K562 (cell line): ENCODE measurements at regions not wholly inside any gene's neighbourhood (a gene's known extent, or its start where the extent isn't known, plus 50 kb on each side); places are given as distances from the start of the nearest gene placed in this dataset.

Source experiments
- ARID2 ChIP-seq: fragments of 450-650 bp; IDR thresholded peaks from 2 replicates; pipeline ENCODE4 v1.6.1; 2017; ENCODE audit warnings: antibody characterized with exemption, mild to moderate bottlenecking
- CBFA2T2 ChIP-seq: fragments of 450-650 bp; conservative IDR thresholded peaks from 2 replicates; pipeline ENCODE4 v1.6.1; 2017; ENCODE audit warnings: mild to moderate bottlenecking
- GABPA ChIP-seq: fragments of 200-800 bp; sonication (Bioruptor generic); conservative IDR thresholded peaks from 2 replicates; pipeline ENCODE4 v1.6.1; 2016; ENCODE audit warnings: low read depth, missing genetic modification characterization, missing compliant biosample characterization
- HDAC2 ChIP-seq: fragments of 450-650 bp; IDR thresholded peaks from 2 replicates; pipeline ENCODE4 v1.6.1; 2016; ENCODE audit warnings: mild to moderate bottlenecking
- KLF6 ChIP-seq: fragments of 250-450 bp; sonication (Bioruptor Pico); IDR thresholded peaks from 2 replicates; pipeline ENCODE4 v1.4.0; 2020; ENCODE audit warnings: mild to moderate bottlenecking, moderate library complexity, borderline replicate concordance
- PATZ1 ChIP-seq: fragments of 250-450 bp; sonication (Bioruptor Pico); IDR thresholded peaks from 2 replicates; pipeline ENCODE4 v1.5.0; 2020; ENCODE audit warnings: mild to moderate bottlenecking, borderline replicate concordance
- RFX5 ChIP-seq: IDR thresholded peaks from 2 replicates; pipeline ENCODE4 v1.6.1; 2011; ENCODE audit warnings: low read depth, mild to moderate bottlenecking, improper control_type of control experiment, low read length
- SMC3 ChIP-seq: conservative IDR thresholded peaks from 2 replicates; pipeline ENCODE4 v1.6.1; 2011; ENCODE audit warnings: low read depth, low read length, improper control_type of control experiment; ENCODE audit not compliant: insufficient read depth
- SP1 ChIP-seq: sonication (generic); formaldehyde crosslinking; IDR thresholded peaks from 2 replicates; pipeline ENCODE4 v1.8.1; 2022; ENCODE audit warnings: mild to moderate bottlenecking, missing genetic modification reagents
- ZBTB7A ChIP-seq: IDR thresholded peaks from 2 replicates; pipeline ENCODE4 v1.6.1; 2011; ENCODE audit warnings: low read depth, mild to moderate bottlenecking, low read length, moderate library complexity, borderline replicate concordance; ENCODE audit not compliant: control insufficient read depth
- ZBTB9 ChIP-seq: fragments of 450-650 bp; formaldehyde crosslinking; IDR thresholded peaks from 2 replicates; pipeline ENCODE4 v1.4.0; 2020; ENCODE audit warnings: mild to moderate bottlenecking, moderate library complexity
- TF ChIP-seq, protein P1 (sequence below), 3 experiments: IDR thresholded peaks in 2 of 3; conservative IDR thresholded peaks in 1 of 3; 2 replicates each; pipeline ENCODE4 v1.5.1; 2011 to 2012; ENCODE audit warnings: low read length in 3 of 3, mild to moderate bottlenecking in 3 of 3, control low read depth in 2 of 3, improper control_type of control experiment in 1 of 3, inconsistent platforms in 1 of 3, low read depth in 1 of 3, mixed read lengths in 1 of 3, moderate library complexity in 1 of 3; ENCODE audit not compliant: insufficient read depth in 2 of 3

DNA sequence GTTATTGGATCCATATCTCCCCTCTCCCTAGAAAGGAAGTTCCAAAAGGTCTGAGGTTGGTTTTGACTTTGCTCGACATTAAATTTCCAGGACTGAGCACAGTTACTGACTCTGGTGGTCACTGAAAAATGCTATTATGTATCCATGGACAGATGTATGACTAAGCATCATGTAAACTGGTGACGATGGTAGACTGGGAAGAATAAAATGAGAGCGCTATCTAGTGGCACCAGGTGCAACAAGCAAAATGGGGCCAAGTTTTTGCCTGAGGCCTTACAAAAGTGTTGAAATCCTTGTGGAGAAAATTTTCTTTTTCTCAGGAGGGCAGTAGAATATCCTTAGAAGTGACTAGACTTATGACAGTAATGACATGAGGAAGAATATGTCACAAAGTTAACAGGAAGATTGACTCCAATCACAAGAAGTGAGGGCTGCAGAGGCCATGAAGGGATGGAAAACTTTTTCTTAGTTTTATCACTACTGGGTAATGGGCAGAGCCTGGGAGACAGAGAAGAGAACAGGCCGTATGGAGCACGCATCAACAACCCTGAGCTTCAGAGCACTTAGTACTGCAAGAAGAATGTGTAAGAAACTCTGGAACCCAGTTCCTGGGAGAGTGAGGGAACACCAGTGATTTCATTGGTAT is 88.9 kb upstream of the ELOVL5 start:
- TF ChIP-seq, protein P1, sequence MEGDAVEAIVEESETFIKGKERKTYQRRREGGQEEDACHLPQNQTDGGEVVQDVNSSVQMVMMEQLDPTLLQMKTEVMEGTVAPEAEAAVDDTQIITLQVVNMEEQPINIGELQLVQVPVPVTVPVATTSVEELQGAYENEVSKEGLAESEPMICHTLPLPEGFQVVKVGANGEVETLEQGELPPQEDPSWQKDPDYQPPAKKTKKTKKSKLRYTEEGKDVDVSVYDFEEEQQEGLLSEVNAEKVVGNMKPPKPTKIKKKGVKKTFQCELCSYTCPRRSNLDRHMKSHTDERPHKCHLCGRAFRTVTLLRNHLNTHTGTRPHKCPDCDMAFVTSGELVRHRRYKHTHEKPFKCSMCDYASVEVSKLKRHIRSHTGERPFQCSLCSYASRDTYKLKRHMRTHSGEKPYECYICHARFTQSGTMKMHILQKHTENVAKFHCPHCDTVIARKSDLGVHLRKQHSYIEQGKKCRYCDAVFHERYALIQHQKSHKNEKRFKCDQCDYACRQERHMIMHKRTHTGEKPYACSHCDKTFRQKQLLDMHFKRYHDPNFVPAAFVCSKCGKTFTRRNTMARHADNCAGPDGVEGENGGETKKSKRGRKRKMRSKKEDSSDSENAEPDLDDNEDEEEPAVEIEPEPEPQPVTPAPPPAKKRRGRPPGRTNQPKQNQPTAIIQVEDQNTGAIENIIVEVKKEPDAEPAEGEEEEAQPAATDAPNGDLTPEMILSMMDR (IDR thresholded peaks at IDR 0.05 in 2 of 3, conservative IDR thresholded peaks at IDR 0.05 in 1 of 3; ENCODE audit: insufficient read depth in 2 of 3, low read depth in 1 of 3, low read length in 3 of 3): peak; percentile 85 to 96 (median 88)
- TF ChIP-seq HDAC2: no peak
- no peak for TF ChIP-seq KLF6 (CRISPR knock-in tag)
- no peak for TF ChIP-seq RFX5
- TF ChIP-seq PATZ1 (CRISPR knock-in tag): no peak
- no peak for TF ChIP-seq GABPA
- peak; percentile 73 for TF ChIP-seq SMC3
- TF ChIP-seq SP1 (CRISPR knock-in tag): 0 out of 2 replicates have a peak, but pooled peaks have one; percentile 38
- peak; percentile 83 for TF ChIP-seq ARID2
- no peak for TF ChIP-seq CBFA2T2
- TF ChIP-seq ZBTB7A: no peak
- no peak for TF ChIP-seq ZBTB9
